Gastrocnemius medialis (tissue), 4 donors: ENCODE measurements at regions not wholly inside any gene's neighbourhood (a gene's known extent, or its start where the extent isn't known, plus 50 kb on each side); places are given as distances from the start of the nearest gene placed in this dataset.

Experiments
- ATAC-seq, 2 donors: fragments of 150-250 bp; one replicate each; pipeline ENCODE4 v1.9.1; 2016
- DNase-seq, 2 donors: peaks; one replicate each; pipeline ENCODE4 v3.0.0-alpha.2; 2019
- H3K27ac ChIP-seq, 4 donors: fragments of 200-600 bp; sonication (generic); 1 replicate in 1 of 4; 2 replicates in 3 of 4; pipeline ENCODE4 v1.5.1; 2016 to 2018; ENCODE audit warnings: mild to moderate bottlenecking in 2 of 4, moderate library complexity in 1 of 4
- H3K27me3 ChIP-seq, 3 donors: fragments of 200-600 bp; sonication (generic) in 2 of 3; 1 replicate in 1 of 3; 2 replicates in 2 of 3; pipeline versions ENCODE4 v1.5.1 to v1.6.0; 2016 to 2019; ENCODE audit warnings: mild to moderate bottlenecking in 1 of 3, moderate library complexity in 1 of 3
- H3K36me3 ChIP-seq, 2 donors: fragments of 200-600 bp; sonication (generic) in 1 of 2; one replicate each; pipeline ENCODE4 v1.5.1; 2017 to 2018
- H3K4me1 ChIP-seq, 2 donors: fragments of 200-600 bp; sonication (generic) in 1 of 2; one replicate each; pipeline ENCODE4 v1.5.1; 2016 to 2017; ENCODE audit warnings: mild to moderate bottlenecking in 2 of 2
- H3K4me3 ChIP-seq, 4 donors: fragments of 200-600 bp; sonication (generic) in 3 of 4; 1 replicate in 1 of 4; 2 replicates in 3 of 4; pipeline ENCODE4 v1.5.1; 2016 to 2019; ENCODE audit warnings: mild to moderate bottlenecking in 2 of 4
- H3K9me3 ChIP-seq, 3 donors: fragments of 200-600 bp; sonication (generic) in 2 of 3; 1 replicate in 1 of 3; 2 replicates in 2 of 3; pipeline ENCODE4 v1.5.1; 2016 to 2019
- CTCF ChIP-seq, 5 experiments: fragments of 450-650 bp in 3 of 5; fragments of 200-600 bp in 2 of 5; sonication (generic) in 2 of 5; IDR thresholded peaks in 4 of 5; conservative IDR thresholded peaks in 1 of 5; 1 replicate in 4 of 5; 2 replicates in 1 of 5; pipeline ENCODE4 v1.5.1; 2016 to 2019; ENCODE audit warnings: antibody characterized with exemption in 5 of 5, mild to moderate bottlenecking in 3 of 5, moderate library complexity in 3 of 5
- POLR2A ChIP-seq, 2 donors: fragments of 450-650 bp; IDR thresholded peaks; one replicate each; pipeline ENCODE4 v1.6.1; 2017; ENCODE audit warnings: antibody characterized with exemption in 2 of 2, mild to moderate bottlenecking in 2 of 2, moderate library complexity in 2 of 2
- in situ Hi-C, 4 donors: fragments of 200-750 bp; cut with MboI; loops; one replicate each; pipeline versions ENCODE4 v1.15.0 to v1.8.0; 2017; ENCODE audit warnings: low sequenced_read_pairs in 4 of 4
- intact Hi-C: fragments of 100-400 bp; cut with DNase I; formaldehyde crosslinking; loops from one replicate; pipeline ENCODE4 v1.15.1; 2023; ENCODE audit warnings: low total_unique reads

DNA sequence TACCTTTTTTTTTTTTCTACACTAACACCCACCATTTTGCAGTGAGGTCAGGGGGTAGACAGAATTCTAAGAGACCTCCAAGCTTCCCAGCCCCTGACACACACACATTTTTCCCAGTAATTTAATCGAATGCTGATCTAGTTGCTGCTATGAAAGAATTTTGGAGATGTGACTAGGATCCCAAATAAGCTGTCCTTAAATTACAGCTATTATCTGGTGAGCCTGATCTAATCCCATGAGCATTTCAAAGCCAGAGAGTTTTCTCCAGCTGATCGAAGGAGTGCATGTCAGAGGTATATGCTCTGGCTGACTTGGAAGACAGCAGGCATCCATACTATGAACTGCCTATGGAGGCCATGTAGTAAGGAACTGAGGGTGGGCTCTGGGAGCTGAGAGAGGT lies 503.8 kb upstream of the MARCKS start:
- Histone ChIP-seq H3K4me3 (no peak overlapping the region), H3K27ac (no peak overlapping the region), H3K4me1 (peaks cover 0 to 10% of the 10 kb centered on the region in 2 donors), H3K36me3 (no peaks in the 10 kb centered on the region), H3K27me3 (no peaks in the 10 kb centered on the region), H3K9me3 (no peaks in the 10 kb centered on the region)
- DNase-seq (no peak), ATAC-seq (no peak)
- TF ChIP-seq POLR2A (IDR thresholded peaks at IDR 0.05), result no peak
- TF ChIP-seq CTCF (IDR thresholded peaks at IDR 0.05 in 4 of 5, conservative IDR thresholded peaks at IDR 0.05 in 1 of 5), result no peak
- in situ Hi-C loops, result no loop called here
- intact Hi-C loops, result no loop called here

DNA sequence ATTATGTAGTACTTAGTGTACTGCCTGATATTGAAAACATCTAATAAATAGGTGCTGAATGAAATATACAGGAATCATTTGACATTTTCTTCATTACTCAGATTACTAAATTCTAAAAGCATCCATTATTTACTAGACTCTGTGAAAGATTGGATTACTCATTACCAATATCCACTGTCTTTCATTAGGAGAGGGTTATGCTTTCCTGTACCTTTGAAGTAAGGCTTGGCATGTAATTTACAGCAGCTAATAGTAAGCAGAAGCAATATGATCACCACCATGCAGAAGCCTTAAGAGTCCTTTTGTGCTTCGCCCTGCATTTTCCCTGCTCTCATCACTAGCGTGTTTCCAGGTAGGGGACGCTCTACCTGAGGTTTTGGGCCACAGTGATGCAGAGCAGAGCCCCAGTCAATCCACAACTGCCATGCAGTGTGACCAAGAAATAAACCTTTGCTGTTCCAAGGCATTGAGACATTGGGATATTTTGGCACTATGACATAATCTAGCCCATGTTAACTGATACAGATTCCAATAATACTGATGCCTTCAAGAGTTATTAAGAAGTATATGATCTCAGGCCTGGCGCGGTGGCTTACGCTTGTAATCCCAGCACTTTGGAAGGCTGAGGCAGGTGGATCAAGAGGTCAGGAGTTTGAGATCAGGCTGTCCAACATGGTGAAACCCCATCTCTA lies 502.8 kb upstream of the MARCKS start:
- no peaks in the 10 kb centered on the region for H3K36me3 ChIP-seq
- H3K27me3 ChIP-seq, result no peaks in the 10 kb centered on the region
- DNase-seq (no peak), ATAC-seq (no peak)
- H3K9me3 ChIP-seq, result no peaks in the 10 kb centered on the region
- in situ Hi-C loops, result no loop called here
- H3K4me3 ChIP-seq, result no peak overlapping the region
- intact Hi-C loops, result no loop called here
- TF ChIP-seq POLR2A (IDR thresholded peaks at IDR 0.05), result no peak
- no peak for TF ChIP-seq CTCF (IDR thresholded peaks at IDR 0.05 in 4 of 5, conservative IDR thresholded peaks at IDR 0.05 in 1 of 5)
- H3K4me1 ChIP-seq, result peaks cover 0 to 10% of the 10 kb centered on the region in 2 donors
- no peak overlapping the region for H3K27ac ChIP-seq

GRCh38 chr6:113356139-113356538 lies 501.0 kb upstream of the MARCKS start:
- Histone ChIP-seq H3K36me3 (no peaks in the 10 kb centered on the region), H3K4me1 (peaks cover 0 to 12% of the 10 kb centered on the region in 2 donors), H3K9me3 (no peaks in the 10 kb centered on the region), H3K4me3 (no peak overlapping the region), H3K27ac (no peak overlapping the region), H3K27me3 (no peaks in the 10 kb centered on the region)
- ATAC-seq (no peak), DNase-seq (no peak)
- in situ Hi-C loops (no loop called here), intact Hi-C loops (no loop called here)
- TF ChIP-seq CTCF (IDR thresholded peaks at IDR 0.05 in 4 of 5, conservative IDR thresholded peaks at IDR 0.05 in 1 of 5) (no peak), POLR2A (IDR thresholded peaks at IDR 0.05) (no peak)

- in situ Hi-C loops (no loop called here), intact Hi-C loops (no loop called here)
- Histone ChIP-seq H3K4me1 (peaks cover 0 to 7% of the 10 kb centered on the region in 2 donors), H3K9me3 (no peaks in the 10 kb centered on the region), H3K27ac (no peak overlapping the region), H3K27me3 (no peaks in the 10 kb centered on the region), H3K36me3 (no peaks in the 10 kb centered on the region), H3K4me3 (no peak overlapping the region)
- no peak for DNase-seq
- no peak for ATAC-seq
- no peak for TF ChIP-seq POLR2A (IDR thresholded peaks at IDR 0.05)
- TF ChIP-seq CTCF (IDR thresholded peaks at IDR 0.05 in 4 of 5, conservative IDR thresholded peaks at IDR 0.05 in 1 of 5), result no peak
Observed at GRCh38 chr6:113357041-113357440, 500.1 kb upstream of the MARCKS start.
